ENCODE measurements at regions not wholly inside any gene's neighbourhood (a gene's known extent, or its start where the extent isn't known, plus 50 kb on each side); places are given as distances from the start of the nearest gene placed in this dataset.

- BruUV-seq (replicated peaks), result no TSS peak
- intact Hi-C loops (cut with micrococcal nuclease; ENCODE audit: unreplicated experiment), result no loop called here
- no peaks in the 10 kb centered on the region for H3K9me2 ChIP-seq (ENCODE audit: insufficient read depth)
- no peak for DNase-seq
- H3K4me1 ChIP-seq (replicated peaks; ENCODE audit: insufficient read depth), result no peaks in the 10 kb centered on the region
- no peaks in the 10 kb centered on the region for H4K20me1 ChIP-seq (ENCODE audit: insufficient read depth)
- H3K36me3 ChIP-seq (ENCODE audit: low read depth), result no peaks in the 10 kb centered on the region
- H3K27ac ChIP-seq, result no peak overlapping the region
- no peaks in the 10 kb centered on the region for H3K9me3 ChIP-seq (ENCODE audit: insufficient read depth, low read depth)
- no peak overlapping the region for H3K4me2 ChIP-seq
- H3K79me2 ChIP-seq (ENCODE audit: low read depth), result no peaks in the 10 kb centered on the region
- no peak overlapping the region for H3K4me3 ChIP-seq
- POLR2A ChIA-PET (ENCODE audit: unreplicated experiment), result interaction anchor here (0.8 kb wide), 1 partner anchor 39 kb away, joined by 8 read pairs; no protein-coding TSS in a partner anchor
- peaks cover 80% of the 10 kb centered on the region for H3K27me3 ChIP-seq (ENCODE audit: insufficient read depth, low read depth)
- no peak overlapping the region for H2AFZ ChIP-seq
- TF ChIP-seq CTCF (conservative IDR thresholded peaks at IDR 0.05), result no peak
- TF ChIP-seq EZH2 (IDR thresholded peaks at IDR 0.05; ENCODE audit: low read depth), result no peak
- H3F3A ChIP-seq (ENCODE audit: insufficient read depth, low read depth), result no peaks in the 10 kb centered on the region
- CTCF ChIA-PET, result no interaction called here
Observed at GRCh38 chr20:48476854-48477253, 350.9 kb downstream of the PREX1 start.

GRCh38 chr20:48474022-48474421, 353.8 kb downstream of the PREX1 start:
- Histone ChIP-seq H2AFZ (no peak overlapping the region), H4K20me1 (ENCODE audit: insufficient read depth) (no peaks in the 10 kb centered on the region), H3K27me3 (ENCODE audit: insufficient read depth, low read depth) (peaks cover 80% of the 10 kb centered on the region), H3K9me3 (ENCODE audit: insufficient read depth, low read depth) (no peaks in the 10 kb centered on the region), H3K4me3 (no peak overlapping the region), H3K27ac (no peak overlapping the region), H3K79me2 (ENCODE audit: low read depth) (no peaks in the 10 kb centered on the region), H3K9me2 (ENCODE audit: insufficient read depth) (no peaks in the 10 kb centered on the region), H3F3A (ENCODE audit: insufficient read depth, low read depth) (no peaks in the 10 kb centered on the region), H3K4me2 (no peak overlapping the region), H3K36me3 (ENCODE audit: low read depth) (no peaks in the 10 kb centered on the region), H3K4me1 (replicated peaks; ENCODE audit: insufficient read depth) (no peaks in the 10 kb centered on the region)
- no peak for TF ChIP-seq EZH2 (IDR thresholded peaks at IDR 0.05; ENCODE audit: low read depth)
- no peak for TF ChIP-seq CTCF (conservative IDR thresholded peaks at IDR 0.05)
- DNase-seq, result no peak
- BruUV-seq (replicated peaks), result no TSS peak
- intact Hi-C loops (cut with micrococcal nuclease; ENCODE audit: unreplicated experiment), result no loop called here
- ChIA-PET POLR2A (ENCODE audit: unreplicated experiment) (no interaction called here), CTCF (interaction anchor here (0.6 kb wide), 3 partner anchors 38 to 56 kb away, joined by 3 to 7 read pairs (median 4); no protein-coding TSS in a partner anchor)

GRCh38 chr20:48471759-48472408, 355.9 kb downstream of the PREX1 start:
- ChIA-PET CTCF (no interaction called here), POLR2A (ENCODE audit: unreplicated experiment) (interaction anchor here (0.5 to 0.8 kb wide), 2 partner anchors 59 to 800 kb away, joined by 6 to 12 read pairs; no protein-coding TSS in a partner anchor)
- no peak overlapping the region for H3K4me2 ChIP-seq
- no peaks in the 10 kb centered on the region for H3K4me1 ChIP-seq (replicated peaks; ENCODE audit: insufficient read depth)
- H3K27ac ChIP-seq, result no peak overlapping the region
- BruUV-seq (replicated peaks), result no TSS peak
- no peaks in the 10 kb centered on the region for H3K79me2 ChIP-seq (ENCODE audit: low read depth)
- no peak overlapping the region for H3K4me3 ChIP-seq
- no peak for TF ChIP-seq EZH2 (IDR thresholded peaks at IDR 0.05; ENCODE audit: low read depth)
- no peak for TF ChIP-seq CTCF (conservative IDR thresholded peaks at IDR 0.05)
- H2AFZ ChIP-seq, result no peak overlapping the region
- H4K20me1 ChIP-seq (ENCODE audit: insufficient read depth), result no peaks in the 10 kb centered on the region
- no peaks in the 10 kb centered on the region for H3K9me3 ChIP-seq (ENCODE audit: insufficient read depth, low read depth)
- H3K9me2 ChIP-seq (ENCODE audit: insufficient read depth), result no peaks in the 10 kb centered on the region
- H3K36me3 ChIP-seq (ENCODE audit: low read depth), result no peaks in the 10 kb centered on the region
- H3K27me3 ChIP-seq (ENCODE audit: insufficient read depth, low read depth), result peaks cover 64% of the 10 kb centered on the region
- intact Hi-C loops (cut with micrococcal nuclease; ENCODE audit: unreplicated experiment), result no loop called here
- no peaks in the 10 kb centered on the region for H3F3A ChIP-seq (ENCODE audit: insufficient read depth, low read depth)
- DNase-seq, result no peak
